MCF 10A (cell line): ENCODE measurements at regions not wholly inside any gene's neighbourhood (a gene's known extent, or its start where the extent isn't known, plus 50 kb on each side); places are given as distances from the start of the nearest gene placed in this dataset.

ENCODE experiments used
- BruUV-seq: library from RNA; stranded (reverse); fragments of 400-500 nt; replicated peaks from 2 replicates; lab custom pipeline; 2021; lab: Mats Ljungman, UMichigan
- CTCF ChIA-PET: fragments of 300-600 bp; sonication (Branson Sonifier 250); formaldehyde crosslinking; extraction: SDS; loops from one replicate; lab custom pipeline; 2021; ENCODE audit warnings: antibody characterized with exemption, inconsistent platforms; lab: Yijun Ruan, JAX
- POLR2A ChIA-PET: fragments of 300-600, 350-650 bp; sonication (Branson Sonifier 250); formaldehyde crosslinking; extraction: SDS; loops from one replicate; lab custom pipeline; 2020; ENCODE audit warnings: antibody characterized with exemption, inconsistent platforms; lab: Yijun Ruan, JAX
- DNase-seq: peaks from one replicate; pipeline ENCODE4 v3.0.0-alpha.2; 2018; ENCODE audit not compliant: unreplicated experiment
- H3K27ac Mint-ChIP-seq: one replicate; pipeline ENCODE4 v1.8.0; 2022; ENCODE audit warnings: mild to moderate bottlenecking, low read depth, mixed read lengths; ENCODE audit not compliant: unreplicated experiment
- H3K27me3 Mint-ChIP-seq: one replicate; pipeline ENCODE4 v1.8.0; 2022; ENCODE audit warnings: mixed read lengths; ENCODE audit not compliant: insufficient read depth, unreplicated experiment
- H3K36me3 Mint-ChIP-seq: one replicate; pipeline ENCODE4 v1.8.0; 2022; ENCODE audit warnings: mild to moderate bottlenecking, moderate library complexity, mixed read lengths; ENCODE audit not compliant: insufficient read depth, unreplicated experiment
- H3K4me1 Mint-ChIP-seq: one replicate; pipeline ENCODE4 v1.8.0; 2022; ENCODE audit warnings: mixed read lengths; ENCODE audit not compliant: insufficient read depth, unreplicated experiment
- H3K4me3 Mint-ChIP-seq: one replicate; pipeline ENCODE4 v1.8.0; 2022; ENCODE audit warnings: mild to moderate bottlenecking, moderate library complexity, mixed read lengths; ENCODE audit not compliant: unreplicated experiment
- H3K9me3 Mint-ChIP-seq: one replicate; pipeline ENCODE4 v1.8.0; 2022; ENCODE audit warnings: mixed read lengths; ENCODE audit not compliant: unreplicated experiment
- intact Hi-C: fragments of 100-400 bp; cut with micrococcal nuclease; formaldehyde crosslinking; loops from 2 replicates; pipeline ENCODE4 v1.14.1; 2022
- TF ChIP-seq, protein P1 (sequence below): fragments of 200-600 bp; IDR thresholded peaks from one replicate; pipeline ENCODE4 v1.8.0; 2022; ENCODE audit warnings: antibody characterized with exemption, mild to moderate bottlenecking; ENCODE audit not compliant: unreplicated experiment

DNA sequence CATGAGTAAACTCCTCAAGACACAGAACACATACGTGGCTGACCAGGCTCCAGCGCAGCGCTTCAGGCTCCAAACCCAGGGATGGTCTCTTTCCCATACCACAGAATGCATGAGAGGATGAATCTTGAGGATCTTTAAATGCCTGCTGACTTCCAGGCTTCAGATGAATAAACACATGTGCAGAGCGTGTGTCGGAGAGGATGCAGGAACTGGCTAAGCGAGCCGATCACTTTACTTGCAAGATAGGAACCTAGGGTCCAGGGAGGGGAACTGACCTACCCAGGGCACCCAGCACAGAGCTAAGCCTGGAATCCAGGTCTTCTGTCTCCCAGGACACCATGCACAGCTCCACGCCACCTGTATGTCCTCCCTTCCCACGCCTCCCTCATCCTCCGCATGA is 209.8 kb downstream of the BCL11B start:
- H3K4me3 Mint-ChIP-seq: no peak overlapping the region
- H3K27ac Mint-ChIP-seq: no peak overlapping the region
- TF ChIP-seq, protein P1, sequence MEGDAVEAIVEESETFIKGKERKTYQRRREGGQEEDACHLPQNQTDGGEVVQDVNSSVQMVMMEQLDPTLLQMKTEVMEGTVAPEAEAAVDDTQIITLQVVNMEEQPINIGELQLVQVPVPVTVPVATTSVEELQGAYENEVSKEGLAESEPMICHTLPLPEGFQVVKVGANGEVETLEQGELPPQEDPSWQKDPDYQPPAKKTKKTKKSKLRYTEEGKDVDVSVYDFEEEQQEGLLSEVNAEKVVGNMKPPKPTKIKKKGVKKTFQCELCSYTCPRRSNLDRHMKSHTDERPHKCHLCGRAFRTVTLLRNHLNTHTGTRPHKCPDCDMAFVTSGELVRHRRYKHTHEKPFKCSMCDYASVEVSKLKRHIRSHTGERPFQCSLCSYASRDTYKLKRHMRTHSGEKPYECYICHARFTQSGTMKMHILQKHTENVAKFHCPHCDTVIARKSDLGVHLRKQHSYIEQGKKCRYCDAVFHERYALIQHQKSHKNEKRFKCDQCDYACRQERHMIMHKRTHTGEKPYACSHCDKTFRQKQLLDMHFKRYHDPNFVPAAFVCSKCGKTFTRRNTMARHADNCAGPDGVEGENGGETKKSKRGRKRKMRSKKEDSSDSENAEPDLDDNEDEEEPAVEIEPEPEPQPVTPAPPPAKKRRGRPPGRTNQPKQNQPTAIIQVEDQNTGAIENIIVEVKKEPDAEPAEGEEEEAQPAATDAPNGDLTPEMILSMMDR: no peak
- intact Hi-C loops: no loop called here
- H3K9me3 Mint-ChIP-seq: no peaks in the 10 kb centered on the region
- BruUV-seq: no TSS peak
- DNase-seq: no peak
- CTCF ChIA-PET: no interaction called here
- H3K27me3 Mint-ChIP-seq: no peaks in the 10 kb centered on the region
- POLR2A ChIA-PET: no interaction called here
- no peaks in the 10 kb centered on the region for H3K36me3 Mint-ChIP-seq
- peaks cover 17% of the 10 kb centered on the region for H3K4me1 Mint-ChIP-seq

DNA sequence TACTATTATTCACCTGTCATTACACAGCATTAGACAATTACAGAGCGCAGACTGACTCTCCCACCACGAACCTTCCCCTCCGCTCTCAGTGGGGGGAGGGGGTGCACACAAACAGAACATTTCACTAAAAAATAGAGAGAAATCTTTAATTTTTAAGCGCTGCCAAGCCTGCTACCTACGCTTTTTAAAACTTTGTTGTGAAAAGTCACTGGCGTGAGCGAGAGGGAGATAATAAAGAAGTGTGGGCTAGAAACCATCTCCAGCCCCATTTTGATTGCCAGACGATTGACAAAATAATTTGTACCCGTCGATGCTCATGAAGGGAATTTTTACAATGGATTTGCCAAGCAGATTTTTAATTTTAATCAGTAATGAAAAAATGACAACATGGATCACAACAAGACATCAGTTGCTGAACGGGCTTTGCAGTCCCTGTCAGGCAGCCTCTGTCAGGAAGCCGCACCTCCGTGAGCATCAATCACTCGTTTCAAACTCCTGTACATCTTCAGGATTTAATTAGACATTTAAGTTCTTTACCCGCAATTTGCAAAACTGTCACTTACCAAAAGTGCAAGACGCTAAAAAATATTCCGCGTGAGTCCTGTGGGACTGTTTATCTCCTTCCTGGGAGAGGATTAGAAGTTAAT is 209.1 kb downstream of the BCL11B start:
- H3K36me3 Mint-ChIP-seq: no peaks in the 10 kb centered on the region
- peaks cover 17% of the 10 kb centered on the region for H3K4me1 Mint-ChIP-seq
- no peaks in the 10 kb centered on the region for H3K27me3 Mint-ChIP-seq
- ChIA-PET CTCF (no interaction called here), POLR2A (interaction anchor here (1.8 kb wide), 1 partner anchor 155 kb away, joined by 3 read pairs; no protein-coding TSS in a partner anchor)
- no peak overlapping the region for H3K27ac Mint-ChIP-seq
- no peak overlapping the region for H3K4me3 Mint-ChIP-seq
- H3K9me3 Mint-ChIP-seq: no peaks in the 10 kb centered on the region
- no peak for DNase-seq
- no TSS peak for BruUV-seq
- TF ChIP-seq, protein P1: no peak
- intact Hi-C loops: no loop called here

DNA sequence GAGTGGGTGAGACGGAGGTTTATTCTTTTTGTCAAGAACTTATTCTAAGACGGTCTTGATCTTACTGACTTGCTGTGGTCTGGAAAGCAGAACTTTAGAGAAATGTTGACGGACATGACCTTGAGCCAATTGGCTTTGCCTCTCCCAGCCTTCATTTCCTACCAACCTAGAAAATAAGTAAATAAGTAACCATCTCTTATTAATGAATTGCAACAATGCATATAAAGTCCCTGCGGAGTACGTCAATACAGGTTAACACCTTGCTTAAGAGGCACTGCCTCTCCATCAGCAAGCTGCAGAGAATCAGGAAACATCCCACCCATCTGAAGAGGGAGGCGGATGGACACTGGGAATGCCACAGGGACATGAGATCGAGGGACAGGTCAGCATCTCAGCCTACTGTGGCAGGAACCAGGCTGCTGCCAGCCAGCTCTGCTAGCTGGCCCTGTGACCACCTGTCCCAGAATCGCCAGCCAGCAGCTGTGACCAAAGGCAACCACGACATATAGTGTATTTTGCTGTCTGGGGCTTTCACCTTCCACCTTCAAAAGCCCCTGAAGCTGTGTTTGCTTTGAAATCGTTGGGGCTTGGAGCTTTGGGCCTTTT is 208.3 kb downstream of the BCL11B start:
- Mint-ChIP-seq H3K4me1 (peaks cover 17% of the 10 kb centered on the region), H3K9me3 (no peaks in the 10 kb centered on the region), H3K4me3 (no peak overlapping the region), H3K27ac (peak overlapping the region; percentile 65), H3K36me3 (no peaks in the 10 kb centered on the region), H3K27me3 (no peaks in the 10 kb centered on the region)
- TF ChIP-seq, protein P1: no peak
- POLR2A ChIA-PET: interaction anchor here (0.7 to 2.7 kb wide), 12 partner anchors 9 to 566 kb away, joined by 3 to 13 read pairs (median 4); no protein-coding TSS in a partner anchor
- no peak for DNase-seq
- BruUV-seq: no TSS peak
- intact Hi-C loops: no loop called here
- CTCF ChIA-PET: interaction anchor here (0.5 to 0.6 kb wide), 3 partner anchors 12 to 925 kb away, joined by 3 to 4 read pairs (median 3); no protein-coding TSS in a partner anchor

DNA sequence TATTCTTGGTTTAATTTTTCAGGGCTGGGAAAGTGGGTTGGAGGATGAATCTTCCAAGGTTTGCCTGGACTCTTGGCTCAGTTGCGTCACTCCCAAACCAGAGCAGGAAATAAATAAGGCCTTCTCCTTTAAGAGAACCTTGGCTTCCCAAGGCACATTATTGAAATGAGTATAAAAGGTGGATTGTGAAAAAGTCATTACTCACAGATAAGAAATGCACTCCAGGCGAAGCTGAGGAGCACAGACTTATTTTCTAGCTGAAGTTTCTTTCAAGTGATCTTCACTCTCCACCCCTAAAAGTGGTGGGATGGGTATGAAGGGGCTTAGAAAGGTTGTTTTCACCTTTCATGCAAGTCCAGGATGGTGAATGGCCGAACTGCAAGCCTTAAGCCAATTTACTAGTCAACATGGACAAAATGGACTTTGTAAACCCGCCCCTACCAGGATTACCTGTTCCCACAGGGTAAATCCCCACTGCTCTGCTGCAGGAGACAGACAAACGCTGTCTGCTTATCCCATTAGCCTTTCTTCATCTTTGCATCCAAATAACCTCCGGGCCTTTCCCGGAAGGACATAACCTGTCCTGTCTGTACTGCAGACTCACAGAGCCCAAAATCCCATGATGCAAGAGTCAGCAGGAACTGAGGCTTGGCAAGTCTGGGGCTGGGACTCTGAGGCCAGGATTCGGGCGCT is 207.6 kb downstream of the BCL11B start:
- Mint-ChIP-seq H3K27me3 (no peaks in the 10 kb centered on the region), H3K36me3 (no peaks in the 10 kb centered on the region), H3K9me3 (no peaks in the 10 kb centered on the region), H3K27ac (peak overlapping the region; percentile 65), H3K4me1 (peaks cover 17% of the 10 kb centered on the region), H3K4me3 (peak overlapping the region; percentile 15)
- ChIA-PET POLR2A (interaction anchor here (0.7 to 2.7 kb wide), 12 partner anchors 9 to 567 kb away, joined by 3 to 13 read pairs (median 4); no protein-coding TSS in a partner anchor), CTCF (interaction anchor here (0.5 to 1.0 kb wide), 3 partner anchors 9 to 925 kb away, joined by 3 to 4 read pairs (median 4); no protein-coding TSS in a partner anchor)
- intact Hi-C loops: no loop called here
- TF ChIP-seq, protein P1: no peak
- no TSS peak for BruUV-seq
- peak; percentile 78 for DNase-seq
